NCI-H226 (cell line): ENCODE measurements at regions not wholly inside any gene's neighbourhood (a gene's known extent, or its start where the extent isn't known, plus 50 kb on each side); places are given as distances from the start of the nearest gene placed in this dataset.

Experiments
- DNase-seq: peaks from one replicate; pipeline ENCODE4 v3.0.0-alpha.2; 2015

GRCh38 chr7:18153183-18153748 is 125.6 kb upstream of the PRPS1L1 start:
- DNase-seq: no peak

DNA sequence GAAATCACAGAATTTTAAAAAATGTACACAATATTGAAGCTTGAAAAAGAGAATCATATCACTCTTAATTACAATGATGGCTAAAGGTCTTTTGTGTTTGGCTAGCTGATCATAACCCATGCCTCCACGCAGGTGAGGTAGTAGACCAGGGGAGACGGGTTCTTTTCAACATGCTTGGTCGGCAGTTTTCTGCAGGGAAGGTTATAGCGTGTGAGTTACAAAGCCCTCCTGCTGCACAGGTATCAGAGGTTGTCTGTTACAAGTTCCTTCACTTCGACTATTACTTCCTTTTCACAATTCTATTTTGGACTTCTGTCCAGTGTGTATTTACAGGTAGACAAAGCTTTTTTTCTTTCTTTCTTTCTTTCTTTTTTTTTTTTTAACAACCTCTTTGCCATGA is 127.1 kb upstream of the PRPS1L1 start:
- DNase-seq: no peak

DNA sequence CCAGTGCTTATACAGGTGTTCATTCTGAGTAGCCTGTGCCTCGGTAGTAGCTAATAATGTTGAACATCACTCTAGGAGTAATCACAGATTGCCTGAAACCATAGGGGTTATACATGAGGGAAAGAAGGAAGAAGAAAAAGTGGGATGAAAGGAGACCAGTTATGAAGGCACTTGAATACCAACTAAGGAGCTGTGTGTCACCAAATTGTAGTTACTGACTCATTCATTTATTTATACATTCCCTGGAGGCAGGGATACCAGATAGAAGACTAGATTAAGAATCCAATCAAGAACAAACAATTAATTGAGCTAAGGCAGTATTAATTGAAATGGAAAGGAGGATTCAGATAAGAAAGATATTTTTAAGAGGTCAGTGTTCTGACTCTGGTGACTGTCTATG is 129.6 kb upstream of the PRPS1L1 start:
- DNase-seq: no peak

- no peak for DNase-seq
These were observed 135.0 kb upstream of the PRPS1L1 start for GRCh38 chr7:18162657-18163056.

DNA sequence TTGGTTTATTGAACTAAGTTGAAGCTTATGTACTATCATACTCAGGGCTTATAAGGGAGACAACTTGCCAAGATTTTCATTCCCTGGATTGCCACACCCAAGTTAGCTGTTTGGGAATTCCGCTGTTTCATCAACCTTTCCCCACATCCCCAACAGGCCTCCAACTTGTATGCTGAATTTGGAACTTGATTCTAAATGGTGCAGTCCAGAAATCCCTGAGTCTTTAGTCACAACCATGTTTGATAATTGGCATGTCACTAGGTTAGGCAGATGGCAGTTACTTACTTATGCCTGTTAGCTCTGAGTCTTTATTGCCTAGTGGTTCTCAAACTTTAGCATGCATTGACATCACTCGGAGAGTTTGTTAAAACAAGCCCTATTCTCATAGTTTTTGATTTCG is 135.4 kb upstream of the PRPS1L1 start:
- DNase-seq: peak; percentile 70

- peak; percentile 66 for DNase-seq
These were observed 137.5 kb upstream of the PRPS1L1 start for GRCh38 chr7:18165166-18165565.

DNA sequence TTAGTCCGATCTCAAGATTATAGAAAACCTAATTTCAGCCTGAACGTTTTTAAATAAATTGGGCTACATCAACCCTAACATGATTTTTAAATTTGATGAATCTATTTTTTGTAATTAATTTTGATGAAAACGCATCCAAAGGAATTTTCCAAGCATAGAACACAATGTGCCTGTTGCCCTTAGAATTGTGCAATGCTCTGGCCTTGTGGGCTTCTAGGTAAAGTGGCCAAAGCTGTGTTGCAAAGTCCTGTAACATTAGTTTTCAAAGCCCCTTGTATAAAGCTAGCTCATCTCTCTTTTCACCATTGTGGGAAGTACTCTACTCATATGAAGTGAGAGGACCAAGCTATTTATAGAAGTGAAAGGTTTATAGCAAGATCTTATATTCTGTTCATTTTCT is 138.4 kb upstream of the PRPS1L1 start:
- DNase-seq: no peak

- peak; percentile 48 for DNase-seq
These were observed 140.2 kb upstream of the PRPS1L1 start for GRCh38 chr7:18167815-18168214.

GRCh38 chr7:18174996-18175395 is 147.3 kb upstream of the PRPS1L1 start:
- no peak for DNase-seq

DNA sequence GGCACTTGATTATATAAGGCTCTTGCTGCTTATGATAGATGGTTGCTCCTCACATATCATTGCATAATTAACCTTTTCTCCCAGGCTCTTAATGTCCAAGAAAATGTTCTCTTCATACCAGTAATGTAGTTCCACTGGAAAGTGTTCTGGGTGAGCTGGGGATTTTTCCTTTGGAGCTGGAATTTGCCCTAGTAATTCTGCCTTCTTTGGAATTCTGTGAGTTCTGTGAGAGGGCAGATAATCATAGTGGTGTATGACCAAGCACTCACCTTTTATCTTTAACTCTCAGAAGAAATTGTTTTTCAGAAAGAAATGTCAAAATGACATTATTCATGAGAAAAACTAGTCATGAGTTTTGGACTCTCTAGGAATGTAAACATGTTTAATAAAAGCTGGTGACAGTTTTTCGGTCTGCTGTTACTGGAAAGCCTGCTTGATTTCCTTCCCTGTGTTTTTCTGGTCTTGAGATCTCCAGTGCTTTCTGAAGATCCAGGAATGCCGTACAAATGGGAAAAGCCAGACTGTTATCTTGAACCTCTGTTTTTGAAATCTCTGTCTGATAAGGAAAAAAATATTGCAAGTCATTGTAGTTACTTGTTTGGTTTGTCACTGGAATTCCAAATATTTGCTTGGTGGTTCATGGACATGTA is 148.3 kb upstream of the PRPS1L1 start:
- peak; percentile 87 for DNase-seq

GRCh38 chr7:18177129-18177814 is 149.6 kb upstream of the PRPS1L1 start:
- DNase-seq: no peak

DNA sequence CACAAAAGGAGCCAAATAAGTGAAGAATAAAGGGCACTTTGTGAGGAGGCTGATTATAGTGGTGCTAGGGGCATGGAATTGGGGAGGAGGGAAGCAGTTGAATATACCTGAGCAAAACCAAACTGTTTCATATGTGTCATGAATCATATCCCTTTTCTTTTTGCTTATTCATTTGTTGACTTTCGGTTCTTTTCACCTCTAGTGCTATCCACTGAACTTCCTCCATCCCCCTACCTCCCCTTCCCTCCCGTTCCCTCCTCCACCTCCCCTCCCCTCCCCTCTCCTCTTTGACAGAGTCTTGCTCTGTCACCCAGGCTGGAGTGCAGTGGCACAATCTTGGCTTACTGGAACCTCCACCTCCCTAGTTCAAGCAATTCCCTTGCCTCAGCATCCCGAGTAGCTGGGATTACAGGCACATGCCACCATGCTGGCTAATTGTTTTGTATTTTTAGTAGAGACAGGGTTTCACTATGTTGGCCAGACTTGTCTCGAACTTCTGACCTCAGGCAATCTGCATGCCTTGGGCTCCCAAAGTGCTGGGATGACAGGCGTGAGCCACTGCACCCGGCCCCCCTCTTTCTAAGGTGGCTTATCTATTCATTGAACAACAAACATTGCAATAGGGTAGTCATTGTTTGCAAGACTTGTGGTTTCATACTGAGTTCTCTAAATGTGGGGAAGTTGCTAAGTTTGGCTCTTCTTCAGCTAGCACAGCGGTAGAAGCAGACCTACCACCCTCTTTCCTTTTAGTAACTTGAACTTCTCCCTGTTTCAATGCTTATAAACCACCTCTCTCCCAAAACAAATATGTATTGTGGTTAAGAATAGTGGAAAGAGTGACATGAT is 150.4 kb upstream of the PRPS1L1 start:
- DNase-seq: peak; percentile 54

DNA sequence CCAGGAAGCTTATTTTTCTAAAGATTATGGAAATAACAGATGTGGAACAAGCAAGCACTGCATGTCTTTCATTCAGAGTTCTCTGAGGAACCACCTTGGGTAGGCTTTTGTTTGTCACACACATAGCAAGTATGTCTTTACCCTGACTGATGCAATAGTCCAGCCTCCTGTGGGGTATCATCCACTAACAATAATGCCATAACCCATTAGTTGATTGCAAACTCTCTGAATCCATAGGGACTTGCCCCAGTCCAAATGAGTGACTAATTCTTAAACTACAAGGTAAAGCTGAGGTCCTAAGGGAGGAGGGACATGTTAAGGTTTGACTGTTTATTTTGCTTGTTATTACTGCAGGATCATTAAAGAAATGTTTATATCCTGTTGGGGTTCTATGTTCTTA is 151.4 kb upstream of the PRPS1L1 start:
- no peak for DNase-seq

DNA sequence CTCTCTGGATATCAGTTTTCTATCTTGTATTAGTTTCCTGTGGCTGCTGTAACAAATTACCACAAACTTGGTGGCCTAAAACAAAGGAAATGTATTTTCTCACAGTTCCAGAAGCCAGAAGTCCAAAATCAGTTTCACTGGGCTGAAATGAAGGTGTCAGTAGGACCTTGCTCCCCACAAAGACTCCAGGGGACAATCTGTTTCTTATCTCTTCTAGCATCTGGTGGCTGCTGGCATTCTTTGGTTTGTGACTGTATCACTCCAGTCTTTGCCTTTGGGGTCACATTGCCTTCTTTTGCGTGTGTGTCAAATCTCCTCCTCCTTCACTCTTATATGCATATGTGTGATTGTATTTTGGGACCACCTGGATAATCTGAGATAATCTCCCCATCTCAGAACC is 153.0 kb upstream of the PRPS1L1 start:
- no peak for DNase-seq

DNA sequence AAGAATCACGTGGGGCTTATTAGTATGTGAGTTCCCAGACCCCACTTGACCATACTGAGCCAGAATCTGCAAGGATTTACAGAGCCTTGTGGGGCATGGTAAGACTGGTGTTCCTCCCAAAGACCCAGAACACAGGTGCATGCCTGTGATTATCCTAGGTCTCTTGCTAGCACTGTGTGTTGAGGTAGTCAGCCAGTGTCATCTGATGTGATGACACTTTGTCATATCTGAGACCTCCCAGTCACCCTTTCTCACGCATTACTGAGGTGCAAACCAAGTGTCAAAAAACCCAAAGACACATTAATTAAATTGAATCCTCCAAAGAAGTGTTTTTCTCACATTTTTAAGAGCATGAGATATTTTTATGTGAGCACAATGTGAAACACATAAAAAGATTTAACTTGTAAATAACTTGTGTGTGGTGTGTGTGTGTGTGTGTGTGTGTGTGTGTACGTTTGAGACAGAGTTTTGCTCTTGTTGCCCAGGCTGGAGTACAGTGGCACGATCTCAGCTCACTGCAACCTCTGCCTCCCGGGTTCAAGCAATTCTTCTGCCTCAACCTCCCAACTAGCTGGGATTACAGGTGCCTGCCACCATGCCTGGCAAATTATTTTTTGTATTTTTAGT is 162.0 kb upstream of the PRPS1L1 start:
- DNase-seq: no peak

GRCh38 chr7:18191341-18191740 is 163.7 kb upstream of the PRPS1L1 start:
- DNase-seq: no peak

DNA sequence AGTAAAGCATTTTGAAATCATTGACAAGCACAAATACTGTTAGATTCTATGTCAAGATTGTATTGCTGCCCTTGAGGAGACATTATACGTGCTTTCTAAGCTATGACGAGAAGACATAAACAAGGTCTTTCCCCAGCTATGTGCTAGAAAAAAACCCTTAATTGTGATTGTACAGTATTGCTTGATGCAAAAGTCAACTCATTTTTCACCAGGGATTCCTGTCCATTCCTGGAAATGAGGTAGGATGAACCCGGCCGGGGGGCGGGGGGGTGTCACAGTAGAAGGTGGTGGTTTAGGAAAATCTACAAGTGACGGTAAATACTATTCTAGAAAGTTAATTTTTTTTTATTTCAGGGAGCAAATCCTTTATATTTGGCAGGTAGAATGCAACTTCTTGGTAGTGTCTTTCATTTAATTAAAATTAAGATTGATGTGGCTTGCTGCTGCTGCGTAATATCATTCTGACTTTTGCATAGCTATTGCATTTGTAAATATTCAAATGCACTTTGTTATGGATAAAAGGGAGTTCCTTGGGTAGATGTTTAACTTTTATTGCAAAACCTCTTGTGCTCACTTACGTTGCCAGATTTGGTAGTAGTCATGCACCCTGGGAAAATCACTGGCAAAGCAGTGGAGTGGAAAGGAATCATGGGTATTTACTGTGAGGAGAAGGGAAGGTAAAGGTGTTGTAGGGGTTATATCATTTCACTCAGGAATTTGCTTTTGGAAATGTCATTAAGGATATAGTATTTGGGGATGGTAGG is 164.4 kb upstream of the PRPS1L1 start:
- DNase-seq: no peak

GRCh38 chr7:18194616-18195015 is 167.0 kb upstream of the PRPS1L1 start:
- DNase-seq: no peak

- DNase-seq: no peak
These were observed 169.0 kb upstream of the PRPS1L1 start for GRCh38 chr7:18196638-18197037.

DNA sequence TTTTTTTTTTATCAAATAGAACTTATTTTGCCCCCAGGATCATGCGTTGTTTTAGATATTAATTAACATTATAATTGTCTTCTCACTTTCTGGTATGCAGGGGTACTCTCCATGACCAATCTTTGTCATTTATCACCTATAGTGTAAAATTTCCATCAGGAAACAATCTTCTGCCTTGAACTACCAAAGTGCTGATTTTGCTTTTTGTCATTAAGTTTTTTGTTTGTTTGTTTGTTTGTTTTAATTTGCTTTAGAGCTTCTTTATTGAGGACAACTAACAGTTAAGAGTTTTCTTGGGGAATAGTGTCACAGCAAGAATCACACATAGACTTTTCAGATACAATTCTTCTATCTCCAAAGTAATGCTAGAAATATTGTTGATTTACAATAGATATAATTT is 171.2 kb upstream of the PRPS1L1 start:
- no peak for DNase-seq

DNA sequence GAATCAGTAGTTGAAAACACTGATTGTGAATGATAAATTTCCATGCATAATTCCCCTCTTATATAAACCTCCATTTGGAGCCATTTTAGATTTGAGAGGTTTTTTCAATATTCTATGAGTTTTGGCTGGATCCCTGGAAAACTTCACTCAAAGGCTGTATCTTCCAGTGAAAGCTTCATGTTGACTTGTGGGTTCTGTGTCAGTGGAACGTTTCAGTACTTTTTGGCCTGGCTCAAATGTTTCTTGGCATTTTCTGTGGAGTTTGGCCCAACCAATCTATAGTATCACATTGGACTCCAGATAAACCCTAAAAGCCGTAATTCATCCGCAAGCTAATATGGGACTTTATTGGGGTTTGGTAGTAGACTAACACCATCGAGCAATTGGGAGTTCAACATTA is 172.6 kb upstream of the PRPS1L1 start:
- no peak for DNase-seq

DNA sequence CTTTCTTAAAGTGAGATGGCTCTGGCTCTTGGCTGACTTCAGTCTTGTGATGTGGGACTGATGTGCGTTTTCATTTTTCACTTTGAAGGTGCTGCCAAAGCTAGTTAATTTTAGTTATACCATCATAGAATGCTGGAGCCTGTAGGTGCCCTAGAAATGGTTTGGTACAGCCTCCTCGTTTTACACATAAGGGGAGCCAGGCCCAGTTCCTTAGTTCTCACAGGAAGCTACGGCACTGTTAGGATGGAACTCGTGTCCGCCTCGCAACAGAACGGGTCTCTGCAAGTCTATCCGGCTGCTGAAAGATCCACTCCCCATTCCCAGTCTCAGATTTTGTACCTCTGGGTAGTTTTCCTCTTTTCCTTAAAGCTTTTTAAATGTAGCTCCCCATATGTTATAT is 173.2 kb upstream of the PRPS1L1 start:
- no peak for DNase-seq
